HG03103 (cell line): ENCODE measurements at regions not wholly inside any gene's neighbourhood (a gene's known extent, or its start where the extent isn't known, plus 50 kb on each side); places are given as distances from the start of the nearest gene placed in this dataset.

ENCODE experiments used
- ATAC-seq: cut with Tn5 transposase; IDR thresholded peaks from one replicate; pipeline ENCODE4 v1.9.1; 2021; ENCODE audit warnings: low read depth; ENCODE audit not compliant: unreplicated experiment

DNA sequence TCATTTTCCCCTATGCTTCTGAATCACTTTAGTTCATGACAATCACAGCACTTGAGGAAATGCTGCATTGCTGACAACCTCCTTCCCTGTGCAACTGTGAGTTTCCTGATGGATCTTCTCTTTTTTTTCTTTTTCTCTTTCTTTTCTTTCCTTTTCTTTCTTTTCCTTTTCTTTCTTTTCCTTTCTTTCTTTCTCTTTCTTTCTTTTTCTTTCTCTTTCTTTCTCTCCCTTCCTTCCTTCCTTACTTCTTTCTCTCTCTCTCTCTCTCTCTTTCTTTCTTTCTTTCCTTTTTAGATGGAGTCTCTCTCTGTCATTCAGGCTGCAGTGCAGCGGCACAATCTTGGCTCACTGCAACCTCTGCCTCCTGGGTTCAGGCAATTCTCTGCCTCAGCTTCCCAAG lies 247.9 kb upstream of the HTR2A start:
- no peak for ATAC-seq

DNA sequence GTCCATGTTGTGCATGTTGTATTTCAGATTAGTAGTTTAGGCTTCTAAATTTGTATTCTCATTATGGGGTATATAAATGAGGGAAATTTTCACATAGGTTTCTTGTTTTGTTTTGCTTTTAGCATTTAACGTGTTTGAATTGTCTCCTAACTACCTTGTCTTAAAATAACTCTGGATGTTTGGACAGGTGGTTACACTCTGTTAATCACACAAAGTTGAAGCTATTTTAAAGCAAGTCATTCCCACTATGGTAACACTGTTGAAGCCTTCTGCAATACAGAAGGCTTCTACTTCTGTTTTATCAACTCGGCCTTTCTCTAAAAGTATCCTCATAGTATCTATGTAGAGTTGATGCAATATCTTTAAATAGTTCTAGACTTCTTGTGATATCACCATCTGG lies 245.3 kb upstream of the HTR2A start:
- no peak for ATAC-seq

DNA sequence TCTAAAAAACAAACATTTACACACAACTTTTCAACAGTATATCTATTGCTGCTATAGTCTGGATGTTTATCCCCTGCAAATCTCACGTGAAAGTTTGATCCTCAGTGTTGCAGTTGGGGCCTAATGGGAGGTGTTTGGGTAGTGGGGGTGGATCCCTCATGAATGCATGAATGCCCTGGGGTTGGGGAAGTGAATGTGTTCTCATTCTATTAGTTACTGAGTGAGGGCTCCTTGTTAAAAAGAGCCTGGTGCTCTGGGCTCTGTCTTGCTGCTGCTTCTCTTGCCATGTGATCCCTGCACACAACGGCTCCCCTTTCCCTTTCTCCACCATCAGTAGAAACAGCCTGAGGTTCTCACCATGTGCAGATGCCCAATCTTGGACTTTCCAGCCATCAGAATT lies 242.7 kb upstream of the HTR2A start:
- no peak for ATAC-seq

DNA sequence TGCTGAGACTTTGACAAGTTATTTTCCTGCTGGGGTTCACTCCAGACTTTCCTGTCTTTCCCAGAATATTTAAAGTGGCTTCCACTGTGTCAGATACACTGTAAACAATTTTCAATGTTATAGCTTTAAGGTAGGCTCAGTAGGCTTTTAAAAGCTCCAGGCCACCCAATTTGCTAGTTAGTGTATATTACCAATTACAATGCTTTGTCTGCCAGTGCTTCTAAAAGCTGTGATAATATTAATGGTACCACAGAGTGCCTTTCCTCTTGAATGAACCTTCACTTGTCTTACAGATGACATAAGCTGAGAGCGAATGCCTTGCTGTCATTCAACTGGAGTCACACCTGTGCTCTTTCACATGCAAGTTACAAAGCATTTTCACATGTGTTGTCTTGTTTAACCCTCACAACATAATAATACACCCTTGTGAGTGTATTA lies 239.7 kb upstream of the HTR2A start:
- ATAC-seq: no peak

- no peak for ATAC-seq
These were observed 239.1 kb upstream of the HTR2A start for GRCh38 chr13:47135800-47136503.

DNA sequence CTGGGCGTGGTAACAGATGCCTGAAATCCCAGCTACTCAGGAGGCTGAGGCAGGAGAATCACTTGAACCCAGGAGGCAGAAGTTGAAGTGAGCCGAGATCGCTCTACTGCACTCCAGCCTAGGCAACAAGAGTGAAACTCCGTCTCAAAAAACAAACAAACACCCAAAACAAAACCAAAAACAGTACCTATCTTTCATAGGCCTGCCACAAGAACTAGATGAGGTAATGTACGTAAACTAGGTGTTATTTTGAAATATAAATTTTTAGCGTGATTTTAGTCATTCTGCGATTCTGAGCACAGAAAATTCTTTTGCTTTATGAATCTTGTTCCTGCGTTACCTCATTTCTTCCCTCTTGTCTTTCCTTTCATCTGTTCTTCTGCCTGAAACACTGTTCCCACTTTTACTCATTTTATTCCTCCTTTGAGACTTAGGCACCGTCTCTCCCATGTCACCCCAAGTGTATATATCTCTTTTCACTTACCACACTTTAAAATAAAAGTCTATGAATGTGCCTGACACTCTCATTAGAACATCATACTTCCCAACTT lies 238.2 kb upstream of the HTR2A start:
- ATAC-seq: peak; percentile 68

DNA sequence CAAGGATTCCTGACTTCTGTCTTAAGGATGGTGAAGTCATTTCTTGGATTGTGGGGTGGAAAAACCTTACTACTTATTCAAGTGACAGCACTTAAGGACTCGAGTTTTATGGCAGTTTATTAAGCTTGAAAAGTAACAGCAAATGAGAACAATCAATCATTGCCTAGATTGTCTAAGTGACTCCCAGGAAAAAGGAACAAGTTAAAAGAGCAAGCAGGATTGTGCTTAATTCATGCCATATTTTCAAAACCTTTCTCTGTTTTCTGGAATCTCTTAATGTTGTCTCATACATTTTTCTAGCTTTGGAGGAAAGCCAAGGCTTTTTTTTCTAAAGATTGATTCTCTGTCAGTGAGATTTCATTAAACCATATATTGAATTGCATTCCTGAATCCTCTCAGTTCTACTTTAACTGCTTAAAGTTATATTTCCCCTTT lies 236.2 kb upstream of the HTR2A start:
- ATAC-seq: no peak

DNA sequence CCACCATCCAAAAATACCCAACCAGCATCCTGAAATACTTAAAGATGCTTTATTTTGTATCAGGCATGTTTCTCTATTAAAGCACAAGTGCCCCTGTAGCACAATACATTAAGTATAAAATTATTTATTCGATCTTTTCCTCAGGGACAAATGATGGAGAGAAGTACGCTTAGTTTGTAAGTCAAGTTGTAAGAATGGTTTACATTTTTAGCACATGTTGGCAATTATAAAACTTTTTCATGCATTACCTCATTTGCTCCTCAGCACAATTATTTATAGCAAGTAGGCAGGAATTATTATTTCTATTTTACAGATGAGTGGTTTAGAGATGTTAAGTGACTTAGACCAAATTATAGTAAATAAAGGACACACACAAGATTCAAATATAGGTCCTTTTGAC lies 232.6 kb upstream of the HTR2A start:
- ATAC-seq: no peak

GRCh38 chr13:47126432-47126831 lies 229.6 kb upstream of the HTR2A start:
- no peak for ATAC-seq

GRCh38 chr13:47121092-47121763 lies 224.4 kb upstream of the HTR2A start:
- ATAC-seq: no peak

GRCh38 chr13:47120282-47120681 lies 223.4 kb upstream of the HTR2A start:
- ATAC-seq: no peak

GRCh38 chr13:47119575-47120235 lies 222.9 kb upstream of the HTR2A start:
- no peak for ATAC-seq

GRCh38 chr13:47117268-47117667 lies 220.4 kb upstream of the HTR2A start:
- ATAC-seq: no peak

- ATAC-seq: no peak
These were observed 217.2 kb upstream of the HTR2A start for GRCh38 chr13:47114030-47114429.

DNA sequence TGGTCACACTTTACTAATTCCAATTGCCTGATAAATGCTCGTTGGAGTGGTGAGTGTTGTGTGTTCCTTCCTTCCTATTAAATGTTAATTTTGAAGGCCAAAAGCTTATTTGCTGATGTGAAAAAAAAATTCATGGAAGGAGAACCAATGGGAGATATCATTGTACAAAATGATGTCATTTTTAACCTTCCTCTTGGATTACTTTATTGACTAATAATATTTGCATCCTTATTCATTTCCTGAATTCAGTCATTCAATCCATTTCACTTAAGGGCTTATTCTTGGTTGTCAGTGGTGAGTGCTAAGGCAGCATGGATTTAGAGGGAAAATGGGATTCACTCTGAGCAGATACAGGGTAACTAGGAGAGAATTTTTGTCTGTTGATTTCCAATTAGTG lies 216.0 kb upstream of the HTR2A start:
- no peak for ATAC-seq

DNA sequence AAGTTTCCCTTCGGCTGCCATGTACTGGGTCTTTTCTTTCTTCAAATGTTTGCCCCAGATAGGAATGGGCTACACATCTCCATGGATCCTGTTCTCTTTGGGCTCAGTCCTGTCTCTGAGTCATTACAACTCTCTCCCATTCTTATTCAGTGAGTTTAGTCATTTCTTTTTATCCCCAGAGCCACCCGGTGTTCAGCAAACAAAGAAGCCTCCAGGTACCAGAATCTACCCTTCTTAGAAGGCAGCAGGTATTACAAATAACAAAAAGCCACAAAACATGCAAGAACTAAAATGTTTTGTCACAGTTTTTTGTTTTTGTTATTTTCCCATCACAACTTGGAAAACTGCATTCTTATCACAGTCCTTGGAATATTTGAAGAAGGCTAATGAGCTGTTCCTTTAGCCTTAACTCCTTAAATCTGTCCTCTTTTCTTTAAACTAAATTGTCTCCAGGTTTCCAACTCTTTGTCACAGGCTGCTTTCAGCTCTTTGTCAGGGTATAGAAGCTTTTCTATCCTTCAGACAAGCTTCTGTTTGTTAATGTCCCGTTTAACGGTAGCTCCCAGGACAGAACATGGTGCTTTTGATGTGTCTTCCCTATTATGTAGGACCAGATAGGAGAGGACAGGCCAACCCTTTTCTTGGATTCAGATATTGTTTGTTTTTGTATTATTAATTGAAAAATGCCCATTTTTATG lies 215.5 kb upstream of the HTR2A start:
- ATAC-seq: no peak

- no peak for ATAC-seq
These were observed 214.6 kb upstream of the HTR2A start for GRCh38 chr13:47111499-47111898.

DNA sequence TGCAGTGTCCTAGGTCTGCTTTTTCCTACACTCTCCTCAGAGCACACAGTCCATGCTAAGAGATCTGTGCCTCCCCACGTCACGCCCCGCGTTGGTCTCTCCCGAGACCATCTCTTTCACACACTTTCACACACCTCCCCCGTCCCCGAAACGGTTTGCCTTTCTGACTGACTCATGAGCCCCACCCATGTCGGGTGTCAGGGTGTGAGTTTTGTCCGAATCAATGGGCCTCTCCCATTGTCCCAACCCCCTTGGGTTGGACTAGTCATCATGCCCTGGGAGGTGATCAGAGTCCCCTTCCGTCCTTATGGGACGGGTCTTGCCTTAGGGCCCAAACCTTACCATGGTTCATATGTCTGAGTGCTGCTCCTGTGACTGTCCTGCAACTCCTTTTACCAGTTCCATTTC lies 214.0 kb upstream of the HTR2A start:
- ATAC-seq: no peak

DNA sequence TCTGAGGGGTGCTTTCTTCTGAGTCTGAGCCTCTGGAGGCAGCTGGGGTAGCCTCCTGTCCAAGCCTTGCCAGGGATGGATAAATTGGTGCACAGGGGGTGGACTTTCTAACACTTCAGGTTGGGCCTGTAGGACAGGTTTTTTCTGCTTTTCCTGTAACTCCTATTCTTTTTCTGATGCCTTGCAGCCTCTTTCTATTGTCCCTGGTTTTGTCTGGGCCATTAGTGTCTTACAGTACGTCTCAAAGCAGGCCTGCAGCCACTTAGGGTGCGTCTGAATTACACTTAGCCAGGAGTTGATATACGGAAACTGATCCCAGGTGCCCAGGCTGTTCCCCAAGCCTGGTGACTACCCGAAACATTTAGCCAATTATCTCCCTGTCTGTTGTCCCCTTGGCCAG lies 213.3 kb upstream of the HTR2A start:
- no peak for ATAC-seq

GRCh38 chr13:47109028-47109427 lies 212.2 kb upstream of the HTR2A start:
- ATAC-seq: no peak
